ENCODE measurements at regions not wholly inside any gene's neighbourhood (a gene's known extent, or its start where the extent isn't known, plus 50 kb on each side); places are given as distances from the start of the nearest gene placed in this dataset.

- Mint-ChIP-seq H3K27ac (no peak overlapping the region), H3K4me3 (no peak overlapping the region), H3K36me3 (ENCODE audit: low read depth) (no peaks in the 10 kb centered on the region), H3K9me3 (no peaks in the 10 kb centered on the region), H3K27me3 (no peaks in the 10 kb centered on the region), H3K4me1 (ENCODE audit: low read depth) (peaks cover 11% of the 10 kb centered on the region)
- H3K36me3 ChIP-seq (ENCODE audit: insufficient read depth, low read length), result no peaks in the 10 kb centered on the region
- intact Hi-C loops (cut with DNase I, micrococcal nuclease), result no loop called here
- H3K9me3 ChIP-seq (ENCODE audit: control insufficient read depth in 1 of 2, insufficient read depth in 1 of 2, low read length in 2 of 2), result no peaks in the 10 kb centered on the region
- no peak overlapping the region for H3K4me3 ChIP-seq (ENCODE audit: low read length)
- ATAC-seq (ENCODE audit: poor library complexity), result no peak
- H3K27ac ChIP-seq (ENCODE audit: low read depth in 1 of 2, low read length in 2 of 2), result no peak overlapping the region
- H3K27me3 ChIP-seq (ENCODE audit: control insufficient read depth in 1 of 2, insufficient read depth in 2 of 2, low read length in 2 of 2), result no peaks in the 10 kb centered on the region
- POLR2A ChIA-PET, result no interaction called here
- no peak for DNase-seq
- H3K4me1 ChIP-seq (ENCODE audit: insufficient read depth, low read length), result peaks cover 2% of the 10 kb centered on the region
- no peak for TF ChIP-seq CTCF (IDR thresholded peaks at IDR 0.05)
- CTCF ChIA-PET, result no interaction called here
These were observed 117.7 kb downstream of the PLEKHG1 start for GRCh38 chr6:150717419-150717818.

GRCh38 chr6:150719099-150719766, 119.5 kb downstream of the PLEKHG1 start:
- peaks cover 2% of the 10 kb centered on the region for H3K4me1 ChIP-seq (ENCODE audit: insufficient read depth, low read length)
- H3K27ac ChIP-seq (ENCODE audit: low read depth in 1 of 2, low read length in 2 of 2), result no peak overlapping the region
- TF ChIP-seq CTCF (IDR thresholded peaks at IDR 0.05), result no peak
- H3K36me3 ChIP-seq (ENCODE audit: insufficient read depth, low read length), result no peaks in the 10 kb centered on the region
- no peaks in the 10 kb centered on the region for H3K36me3 Mint-ChIP-seq (ENCODE audit: low read depth)
- H3K4me1 Mint-ChIP-seq (ENCODE audit: low read depth), result peaks cover 11% of the 10 kb centered on the region
- ChIA-PET CTCF (no interaction called here), POLR2A (interaction anchor here (0.6 kb wide), 1 partner anchor 424 kb away, joined by 3 read pairs; no protein-coding TSS in a partner anchor)
- no peaks in the 10 kb centered on the region for H3K9me3 ChIP-seq (ENCODE audit: control insufficient read depth in 1 of 2, insufficient read depth in 1 of 2, low read length in 2 of 2)
- H3K27me3 ChIP-seq (ENCODE audit: control insufficient read depth in 1 of 2, insufficient read depth in 2 of 2, low read length in 2 of 2), result no peaks in the 10 kb centered on the region
- DNase-seq (no peak), ATAC-seq (ENCODE audit: poor library complexity) (no peak)
- intact Hi-C loops (cut with DNase I, micrococcal nuclease), result no loop called here
- H3K4me3 ChIP-seq (ENCODE audit: low read length), result no peak overlapping the region
- H3K27me3 Mint-ChIP-seq, result no peaks in the 10 kb centered on the region
- H3K27ac Mint-ChIP-seq, result no peak overlapping the region
- no peaks in the 10 kb centered on the region for H3K9me3 Mint-ChIP-seq
- H3K4me3 Mint-ChIP-seq, result no peak overlapping the region

- no peaks in the 10 kb centered on the region for H3K9me3 Mint-ChIP-seq
- no peaks in the 10 kb centered on the region for H3K36me3 Mint-ChIP-seq (ENCODE audit: low read depth)
- Histone ChIP-seq H3K9me3 (ENCODE audit: control insufficient read depth in 1 of 2, insufficient read depth in 1 of 2, low read length in 2 of 2) (no peaks in the 10 kb centered on the region), H3K27ac (ENCODE audit: low read depth in 1 of 2, low read length in 2 of 2) (no peak overlapping the region), H3K27me3 (ENCODE audit: control insufficient read depth in 1 of 2, insufficient read depth in 2 of 2, low read length in 2 of 2) (no peaks in the 10 kb centered on the region), H3K4me3 (ENCODE audit: low read length) (no peak overlapping the region), H3K4me1 (ENCODE audit: insufficient read depth, low read length) (peaks cover 2% of the 10 kb centered on the region), H3K36me3 (ENCODE audit: insufficient read depth, low read length) (no peaks in the 10 kb centered on the region)
- no peak for DNase-seq
- CTCF ChIA-PET, result no interaction called here
- peaks cover 11% of the 10 kb centered on the region for H3K4me1 Mint-ChIP-seq (ENCODE audit: low read depth)
- no peaks in the 10 kb centered on the region for H3K27me3 Mint-ChIP-seq
- no peak overlapping the region for H3K27ac Mint-ChIP-seq
- TF ChIP-seq CTCF (IDR thresholded peaks at IDR 0.05), result no peak
- no peak for ATAC-seq (ENCODE audit: poor library complexity)
- POLR2A ChIA-PET, result interaction anchor here (0.6 kb wide), 1 partner anchor 424 kb away, joined by 3 read pairs; no protein-coding TSS in a partner anchor
- H3K4me3 Mint-ChIP-seq, result no peak overlapping the region
- intact Hi-C loops (cut with DNase I, micrococcal nuclease), result no loop called here
These were observed 120.1 kb downstream of the PLEKHG1 start for GRCh38 chr6:150719831-150720230.
